H1 (cell line): ENCODE measurements at regions not wholly inside any gene's neighbourhood (a gene's known extent, or its start where the extent isn't known, plus 50 kb on each side); places are given as distances from the start of the nearest gene placed in this dataset.

Source experiments
- CTCF ChIA-PET: fragments of 300-600 bp; sonication (Branson Sonifier 250); formaldehyde crosslinking; loops from one replicate; lab custom pipeline; 2021; ENCODE audit not compliant: partially characterized antibody; lab: Charles Lee
- POLR2A ChIA-PET: fragments of 300-600 bp; sonication (Branson Sonifier 250); formaldehyde crosslinking; loops from one replicate; lab custom pipeline; 2021; ENCODE audit warnings: inconsistent platforms; ENCODE audit not compliant: partially characterized antibody; lab: Charles Lee
- DNase-seq, 2 experiments: peaks; one replicate each; pipeline versions ENCODE4 v3.0.0 to v3.0.0-alpha.2; 2010 to 2022; ENCODE audit warnings: low spot score in 2 of 2, low read depth in 1 of 2, mixed read lengths in 1 of 2
- FAIRE-seq: peaks from 2 replicates; lab custom pipeline; 2011; peaks lifted over from hg19 to GRCh38; lab: Jason Lieb, UNC
- H2AFZ ChIP-seq: 2 replicates; pipeline ENCODE4 v1.8.1; 2012; ENCODE audit warnings: low read length, inconsistent platforms
- H2AK5ac ChIP-seq: 2 replicates; pipeline ENCODE4 v1.6.1; 2013; ENCODE audit warnings: low read depth, low read length
- H2BK120ac ChIP-seq: replicated peaks from 2 replicates; pipeline ENCODE3; 2013; ENCODE audit warnings: low read depth, low read length, inconsistent platforms
- H2BK12ac ChIP-seq: 2 replicates; pipeline ENCODE4 v1.6.1; 2013; ENCODE audit warnings: low read depth, low read length
- H2BK15ac ChIP-seq: 2 replicates; pipeline ENCODE4 v1.6.1; 2013; ENCODE audit warnings: low read length
- H2BK20ac ChIP-seq: 2 replicates; pipeline ENCODE4 v1.6.1; 2013; ENCODE audit warnings: low read length
- H2BK5ac ChIP-seq: 2 replicates; pipeline ENCODE4 v1.6.1; 2013; ENCODE audit warnings: low read depth, low read length
- H3K14ac ChIP-seq: 2 replicates; pipeline ENCODE4 v1.6.1; 2013; ENCODE audit warnings: inconsistent platforms; ENCODE audit not compliant: insufficient read length
- H3K18ac ChIP-seq: 2 replicates; pipeline ENCODE4 v1.6.1; 2013; ENCODE audit warnings: low read length; ENCODE audit errors: extremely low read depth
- H3K23ac ChIP-seq: 2 replicates; pipeline ENCODE4 v1.6.1; 2013; ENCODE audit warnings: inconsistent platforms; ENCODE audit not compliant: insufficient read length
- H3K23me2 ChIP-seq: 2 replicates; pipeline ENCODE4 v1.6.1; 2013; ENCODE audit warnings: low read depth, low read length
- H3K27ac ChIP-seq: 2 replicates; pipeline ENCODE4 v1.6.1; 2011; ENCODE audit warnings: low read depth, low read length, inconsistent platforms
- H3K27me3 ChIP-seq, 4 experiments: replicated peaks in 1 of 4; 1 replicate in 1 of 4; 2 replicates in 3 of 4; pipeline versions ENCODE4 v1.6.1 to v1.8.1; 2011 to 2013; ENCODE audit warnings: low read length in 3 of 4, mild to moderate bottlenecking in 3 of 4, inconsistent platforms in 2 of 4, mixed read lengths in 2 of 4, moderate library complexity in 1 of 4; ENCODE audit not compliant: control insufficient read depth in 3 of 4, insufficient read depth in 3 of 4; ENCODE audit errors: extremely low read depth in 1 of 4
- H3K36me3 ChIP-seq, 4 experiments: 2 replicates each; pipeline versions ENCODE4 v1.6.1 to v1.8.1; 2011 to 2013; ENCODE audit warnings: mild to moderate bottlenecking in 4 of 4, low read length in 3 of 4, moderate library complexity in 2 of 4, control low read depth in 1 of 4, inconsistent platforms in 1 of 4; ENCODE audit not compliant: insufficient read depth in 4 of 4, control insufficient read depth in 2 of 4
- H3K4ac ChIP-seq: replicated peaks from 2 replicates; pipeline ENCODE3; 2013; ENCODE audit warnings: low read length, low read depth, mixed read lengths, inconsistent platforms; ENCODE audit not compliant: insufficient read length
- H3K4me1 ChIP-seq, 4 experiments: replicated peaks in 1 of 4; 1 replicate in 1 of 4; 2 replicates in 3 of 4; pipeline versions ENCODE4 v1.6.1 to v1.8.1; 2011 to 2013; ENCODE audit warnings: low read length in 3 of 4, inconsistent platforms in 2 of 4, mixed read lengths in 1 of 4; ENCODE audit not compliant: insufficient read depth in 4 of 4, control insufficient read depth in 3 of 4
- H3K4me2 ChIP-seq, 2 experiments: 2 replicates each; pipeline versions ENCODE4 v1.6.1 to v1.8.1; 2011 to 2013; ENCODE audit warnings: low read depth in 2 of 2, low read length in 2 of 2, control low read depth in 1 of 2, inconsistent platforms in 1 of 2, mild to moderate bottlenecking in 1 of 2; ENCODE audit not compliant: insufficient read depth in 1 of 2
- H3K4me3 ChIP-seq, 4 experiments: fragments of 200-600, 300-600 bp in 1 of 4; sonication (generic), shearing (Covaris generic), sonication (Bioruptor Twin) in 1 of 4; 2 replicates each; pipeline versions ENCODE4 v1.5.1 to v1.8.1; 2011 to 2016; ENCODE audit warnings: low read length in 4 of 4, low read depth in 3 of 4, control low read depth in 2 of 4, inconsistent platforms in 2 of 4, mild to moderate bottlenecking in 2 of 4, mixed read lengths in 1 of 4, moderate library complexity in 1 of 4; ENCODE audit not compliant: insufficient read depth in 2 of 4; ENCODE audit errors: extremely low read depth in 1 of 4
- H3K56ac ChIP-seq: replicated peaks from 2 replicates; pipeline ENCODE3; 2013; ENCODE audit warnings: low read depth, mild to moderate bottlenecking, mixed read lengths, low read length, inconsistent platforms; ENCODE audit not compliant: insufficient read length
- H3K79me1 ChIP-seq: 2 replicates; pipeline ENCODE4 v1.6.1; 2013; ENCODE audit warnings: low read depth, low read length, control low read depth
- H3K79me2 ChIP-seq, 2 experiments: 2 replicates each; pipeline versions ENCODE4 v1.6.1 to v1.8.1; 2012 to 2013; ENCODE audit warnings: low read length in 2 of 2, mild to moderate bottlenecking in 2 of 2, inconsistent platforms in 1 of 2; ENCODE audit not compliant: insufficient read depth in 2 of 2, control insufficient read depth in 1 of 2
- H3K9ac ChIP-seq, 4 experiments: replicated peaks in 1 of 4; 1 replicate in 1 of 4; 2 replicates in 3 of 4; pipeline versions ENCODE4 v1.6.1 to v1.8.1; 2011 to 2013; ENCODE audit warnings: low read depth in 3 of 4, low read length in 3 of 4, control low read depth in 2 of 4, mild to moderate bottlenecking in 2 of 4, moderate library complexity in 2 of 4, inconsistent platforms in 1 of 4; ENCODE audit errors: extremely low read depth in 1 of 4
- H3K9me3 ChIP-seq, 2 experiments: 2 replicates each; pipeline versions ENCODE4 v1.6.1 to v1.8.1; 2012 to 2013; ENCODE audit warnings: mild to moderate bottlenecking in 2 of 2, moderate library complexity in 2 of 2, control low read depth in 1 of 2, inconsistent platforms in 1 of 2, low read depth in 1 of 2, low read length in 1 of 2, mixed read lengths in 1 of 2; ENCODE audit not compliant: insufficient read depth in 2 of 2
- H4K20me1 ChIP-seq, 2 experiments: replicated peaks in 1 of 2; 2 replicates each; pipeline versions ENCODE3 to v1.8.1; 2011 to 2013; ENCODE audit warnings: inconsistent platforms in 2 of 2, low read length in 2 of 2, mild to moderate bottlenecking in 1 of 2; ENCODE audit not compliant: insufficient read depth in 2 of 2, control insufficient read depth in 1 of 2
- H4K5ac ChIP-seq: 2 replicates; pipeline ENCODE4 v1.6.1; 2013; ENCODE audit warnings: low read length, low read depth, mixed read lengths, inconsistent platforms; ENCODE audit not compliant: insufficient read length
- H4K8ac ChIP-seq: 2 replicates; pipeline ENCODE4 v1.8.0; 2013; ENCODE audit warnings: mild to moderate bottlenecking, moderate library complexity, low read length, inconsistent platforms; ENCODE audit not compliant: insufficient read depth; ENCODE audit errors: extremely low read depth
- H4K91ac ChIP-seq: replicated peaks from 2 replicates; pipeline ENCODE3; 2013; ENCODE audit warnings: low read length, mixed read lengths, inconsistent platforms; ENCODE audit not compliant: insufficient read length
- ATF2 ChIP-seq: IDR thresholded peaks from 2 replicates; pipeline ENCODE4 v1.6.1; 2012; ENCODE audit warnings: low read length, inconsistent platforms
- BRCA1 ChIP-seq: IDR thresholded peaks from 2 replicates; pipeline ENCODE4 v1.6.1; 2012; ENCODE audit warnings: low read depth, low read length, improper control_type of control experiment
- CBX8 ChIP-seq: fragments of 300-800, 300-1000 bp; sonication (generic); IDR thresholded peaks from 2 replicates; pipeline ENCODE4 v1.7.1; 2016; ENCODE audit warnings: low read depth, low read length, borderline replicate concordance
- CEBPB ChIP-seq: IDR thresholded peaks from 2 replicates; pipeline ENCODE4 v1.6.1; 2012; ENCODE audit warnings: low read depth, low read length
- CREB1 ChIP-seq: IDR thresholded peaks from 2 replicates; pipeline ENCODE4 v1.6.1; 2012; ENCODE audit warnings: inconsistent platforms
- EP300 ChIP-seq, 2 experiments: IDR thresholded peaks; 1 replicate in 1 of 2; 2 replicates in 1 of 2; pipeline ENCODE4 v1.6.1; 2011 to 2012; ENCODE audit warnings: low read depth in 2 of 2, low read length in 2 of 2, mild to moderate bottlenecking in 2 of 2, borderline replicate concordance in 1 of 2, inconsistent platforms in 1 of 2, moderate library complexity in 1 of 2
- MAFK ChIP-seq: IDR thresholded peaks from 2 replicates; pipeline ENCODE4 v1.6.1; 2012; ENCODE audit warnings: low read depth, mild to moderate bottlenecking, improper control_type of control experiment, low read length
- NANOG ChIP-seq: IDR thresholded peaks from 2 replicates; pipeline ENCODE4 v1.6.1; 2011; ENCODE audit warnings: low read length, low read depth, mild to moderate bottlenecking, inconsistent platforms; ENCODE audit not compliant: insufficient read depth, poor library complexity, severe bottlenecking
- RBBP5 ChIP-seq: IDR thresholded peaks from 2 replicates; pipeline ENCODE4 v1.7.1; 2012; ENCODE audit warnings: low read depth, mild to moderate bottlenecking, inconsistent platforms, low read length, moderate library complexity, borderline replicate concordance
- SP1 ChIP-seq: IDR thresholded peaks from 2 replicates; pipeline ENCODE4 v1.6.1; 2011; ENCODE audit warnings: low read depth, low read length
- SP2 ChIP-seq: IDR thresholded peaks from 2 replicates; pipeline ENCODE4 v1.6.1; 2012; ENCODE audit warnings: mild to moderate bottlenecking, low read length, inconsistent platforms
- WGBS, 2 experiments: shearing (Covaris generic) in 1 of 2; methylation state at CpG; one replicate each; pipeline versions ENCODE4 v1.1.6 to v1.1.7; 2013 to 2015; ENCODE audit warnings: low lambda C conversion rate in 2 of 2, mixed read lengths in 2 of 2, inconsistent platforms in 1 of 2, low coverage in 1 of 2, missing lambda C conversion rate in 1 of 2; ENCODE audit not compliant: insufficient replicate concordance in 2 of 2, insufficient coverage in 1 of 2, insufficient read length in 1 of 2; ENCODE audit errors: extremely low coverage in 1 of 2, missing lambda C conversion rate in 1 of 2; 5-methylcytosine and 5-hydroxymethylcytosine counted together

- no peak overlapping the region for H3K18ac ChIP-seq
- H3K14ac ChIP-seq = no peak overlapping the region
- no peak overlapping the region for H2AFZ ChIP-seq
- H3K4me3 ChIP-seq = no peak overlapping the region
- ChIA-PET POLR2A (no interaction called here), CTCF (interaction anchor here (0.6 to 15.1 kb wide), 35 partner anchors 9 to 435 kb away, joined by 3 to 260 read pairs (median 5); no protein-coding TSS in a partner anchor)
- H3K79me2 ChIP-seq = no peaks in the 10 kb centered on the region
- DNase-seq (peak in 1 of 2 experiments; percentile 61), FAIRE-seq (peak; percentile 88)
- WGBS, 2 experiments = 92% methylated on average over 12 of the region's 12 CpGs; no CpG with 5 or more reads in 1 of the 2 experiments
- peak overlapping the region; percentile 38 for H4K91ac ChIP-seq
- H3K9ac ChIP-seq = no peak overlapping the region
- H4K8ac ChIP-seq = no peak overlapping the region; the same call in 1 of the 2 replicates
- H3K9me3 ChIP-seq = no peaks in the 10 kb centered on the region
- no peak overlapping the region for H2BK120ac ChIP-seq
- H4K5ac ChIP-seq = no peak overlapping the region
- H3K56ac ChIP-seq = no peak overlapping the region
- H2BK15ac ChIP-seq = no peak overlapping the region
- H3K27me3 ChIP-seq = no peaks in the 10 kb centered on the region
- H2BK5ac ChIP-seq = no peak overlapping the region
- H2BK20ac ChIP-seq = no peak overlapping the region
- H2BK12ac ChIP-seq = peak overlapping the region; percentile 32; the same call in 1 of the 2 replicates
- H3K4ac ChIP-seq = no peak overlapping the region
- peaks cover 0 to 10% (median 0%) of the 10 kb centered on the region in 4 experiments; a peak in 1 of 7 replicates for H3K4me1 ChIP-seq
- H4K20me1 ChIP-seq = no peaks in the 10 kb centered on the region
- no peak overlapping the region for H3K4me2 ChIP-seq
- H3K27ac ChIP-seq = no peak overlapping the region
- H3K23ac ChIP-seq = no peak overlapping the region
- H3K79me1 ChIP-seq = no peaks in the 10 kb centered on the region
- no peaks in the 10 kb centered on the region for H3K36me3 ChIP-seq
- no peaks in the 10 kb centered on the region for H3K23me2 ChIP-seq
- H2AK5ac ChIP-seq = no peak overlapping the region
- TF ChIP-seq NANOG (peak; percentile 10), CREB1 (0 out of 2 replicates have a peak, but pooled peaks have one; percentile 35), SP1 (peak; percentile 67; the same call in 1 of the 2 replicates), EP300 (IDR thresholded peaks at IDR 0.05; ENCODE audit: borderline replicate concordance in 1 of 2, low read depth in 2 of 2, low read length in 2 of 2) (0 out of 3 replicates have a peak, but pooled peaks of 1 of the 2 experiments have one; percentile 23), SP2 (no peak), ATF2 (0 out of 2 replicates have a peak, but pooled peaks have one; percentile 45), BRCA1 (no peak), RBBP5 (no peak), MAFK (no peak), CEBPB (no peak), CBX8 (no peak)
Observed at GRCh38 chr7:142438235-142438922, 180.5 kb upstream of the PRSS58 start.
